Astrocyte of the cerebellum (primary cell): ENCODE measurements at regions not wholly inside any gene's neighbourhood (a gene's known extent, or its start where the extent isn't known, plus 50 kb on each side); places are given as distances from the start of the nearest gene placed in this dataset.

Experiments used
- DNase-seq: peaks from one replicate; pipeline ENCODE4 v3.0.0-alpha.2; 2011; ENCODE audit warnings: low read depth
- H3K4me3 ChIP-seq: 2 replicates; pipeline ENCODE4 v1.5.1; 2011; ENCODE audit warnings: mild to moderate bottlenecking, low read depth, low read length, moderate library complexity
- in situ Hi-C: cut with HindIII; loops from 2 replicates; pipeline ENCODE4 v1.10.0; 2017; ENCODE audit warnings: low sequenced_read_pairs
- TF ChIP-seq, protein P1 (sequence below): IDR thresholded peaks from 2 replicates; pipeline ENCODE4 v1.5.1; 2012; ENCODE audit warnings: low read length, low read depth, moderate library complexity, mild to moderate bottlenecking; ENCODE audit errors: missing control alignments

DNA sequence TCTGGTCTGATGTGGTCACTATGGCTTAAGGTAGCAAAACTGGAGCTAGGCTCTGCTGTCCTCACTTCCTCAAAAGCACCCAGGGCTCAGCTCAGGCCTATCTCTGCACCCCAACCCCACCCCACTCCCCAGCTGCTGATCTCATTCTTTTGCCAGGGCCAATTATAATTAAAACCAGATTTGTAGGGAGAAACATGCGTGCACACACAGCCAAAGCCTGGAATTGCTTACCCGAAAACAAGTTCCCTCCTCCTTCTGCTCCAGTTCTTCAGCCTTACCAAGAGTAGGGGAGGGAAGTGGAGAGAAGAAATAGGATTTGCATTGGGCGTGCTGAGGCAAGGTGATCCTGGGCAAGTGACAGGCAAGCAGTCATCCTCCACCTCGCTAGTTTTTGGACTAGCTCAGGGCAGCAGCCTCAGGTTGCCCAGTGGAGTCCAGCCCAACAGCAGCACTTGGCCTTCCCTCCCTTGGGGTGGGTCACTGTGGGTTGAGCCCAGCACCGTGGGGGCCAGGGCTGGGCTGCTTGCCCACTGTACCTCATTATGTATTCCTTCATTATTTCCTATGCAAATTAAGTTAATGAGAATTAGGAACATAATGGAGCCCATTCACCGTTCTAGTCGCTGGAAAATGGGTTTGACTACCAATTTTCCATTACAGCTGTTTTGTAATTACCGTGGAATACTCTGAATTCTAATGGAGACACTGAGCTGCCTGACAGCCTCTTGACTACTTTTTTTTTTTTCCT is 199.1 kb upstream of the CELF4 start:
- no peak for DNase-seq
- TF ChIP-seq, protein P1, sequence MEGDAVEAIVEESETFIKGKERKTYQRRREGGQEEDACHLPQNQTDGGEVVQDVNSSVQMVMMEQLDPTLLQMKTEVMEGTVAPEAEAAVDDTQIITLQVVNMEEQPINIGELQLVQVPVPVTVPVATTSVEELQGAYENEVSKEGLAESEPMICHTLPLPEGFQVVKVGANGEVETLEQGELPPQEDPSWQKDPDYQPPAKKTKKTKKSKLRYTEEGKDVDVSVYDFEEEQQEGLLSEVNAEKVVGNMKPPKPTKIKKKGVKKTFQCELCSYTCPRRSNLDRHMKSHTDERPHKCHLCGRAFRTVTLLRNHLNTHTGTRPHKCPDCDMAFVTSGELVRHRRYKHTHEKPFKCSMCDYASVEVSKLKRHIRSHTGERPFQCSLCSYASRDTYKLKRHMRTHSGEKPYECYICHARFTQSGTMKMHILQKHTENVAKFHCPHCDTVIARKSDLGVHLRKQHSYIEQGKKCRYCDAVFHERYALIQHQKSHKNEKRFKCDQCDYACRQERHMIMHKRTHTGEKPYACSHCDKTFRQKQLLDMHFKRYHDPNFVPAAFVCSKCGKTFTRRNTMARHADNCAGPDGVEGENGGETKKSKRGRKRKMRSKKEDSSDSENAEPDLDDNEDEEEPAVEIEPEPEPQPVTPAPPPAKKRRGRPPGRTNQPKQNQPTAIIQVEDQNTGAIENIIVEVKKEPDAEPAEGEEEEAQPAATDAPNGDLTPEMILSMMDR = no peak
- in situ Hi-C loops = no loop called here
- no peak overlapping the region for H3K4me3 ChIP-seq

DNA sequence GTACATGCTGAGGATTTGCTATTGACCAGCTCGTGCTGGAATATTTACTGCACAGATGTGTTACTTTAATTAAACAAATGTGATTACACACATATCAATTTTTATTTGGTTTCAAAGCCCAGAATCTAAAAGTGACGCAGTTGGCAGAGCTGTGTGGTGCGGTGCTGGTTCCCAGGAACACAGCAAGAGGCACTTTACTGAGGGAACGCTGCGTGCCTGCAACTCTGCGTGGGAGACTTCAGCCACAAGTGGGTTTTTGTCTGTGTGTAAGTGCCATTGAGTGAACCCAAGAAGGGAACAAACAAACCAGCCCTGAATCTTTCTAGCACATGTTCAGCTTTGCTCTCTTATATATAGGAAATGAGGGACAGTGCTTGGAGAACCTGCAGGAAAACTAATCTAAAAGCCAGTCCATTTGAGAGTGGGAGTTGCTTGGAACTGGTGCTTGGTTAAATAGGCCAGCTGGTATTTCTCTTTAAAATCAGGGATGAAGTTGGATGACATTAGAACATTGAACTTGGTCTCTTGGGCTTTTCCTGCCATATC is 196.6 kb upstream of the CELF4 start:
- in situ Hi-C loops = no loop called here
- no peak overlapping the region for H3K4me3 ChIP-seq
- DNase-seq = no peak
- TF ChIP-seq, protein P1 = no peak

DNA sequence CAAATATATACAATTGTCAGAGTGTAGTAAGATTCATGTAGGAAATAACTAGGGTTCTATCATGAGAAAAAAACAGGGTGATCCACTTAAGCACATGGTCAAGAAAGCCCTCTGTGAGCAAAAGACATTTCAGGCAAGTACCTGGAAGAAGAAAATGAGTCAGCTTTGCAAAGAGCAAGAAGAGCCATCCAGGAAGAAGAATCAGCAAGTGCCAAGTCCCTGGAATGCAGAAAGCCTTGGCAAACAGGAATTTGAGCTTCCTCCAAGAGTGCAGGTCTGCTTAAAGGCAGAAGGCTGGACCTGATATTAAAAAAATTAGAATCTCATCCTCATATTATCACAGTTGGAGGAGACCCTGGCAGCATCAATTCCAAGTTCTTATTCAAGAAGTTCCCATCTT is 188.5 kb upstream of the CELF4 start:
- TF ChIP-seq, protein P1 = no peak
- in situ Hi-C loops = no loop called here
- DNase-seq = no peak
- no peak overlapping the region for H3K4me3 ChIP-seq

DNA sequence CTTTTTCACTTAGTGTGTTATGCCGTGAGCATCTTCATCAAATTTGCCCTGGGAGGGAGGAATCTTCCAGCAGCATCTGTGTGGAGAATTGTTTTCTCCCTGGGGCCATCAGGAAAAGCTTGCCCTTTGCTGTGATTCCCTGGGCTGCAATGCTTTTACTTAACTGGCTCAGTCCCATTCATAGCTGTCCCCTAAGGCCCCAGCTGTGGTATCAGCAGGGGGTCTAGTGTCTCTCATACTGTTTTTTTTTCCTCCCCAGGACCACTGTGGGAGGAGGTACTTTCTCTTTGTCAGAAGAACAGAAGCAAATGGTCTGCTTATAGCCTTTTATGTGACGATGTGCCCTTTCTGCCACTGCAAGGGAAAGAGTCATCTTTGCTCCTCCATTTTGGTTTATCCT is 176.8 kb upstream of the CELF4 start:
- no peak overlapping the region for H3K4me3 ChIP-seq
- TF ChIP-seq, protein P1 = no peak
- no peak for DNase-seq
- in situ Hi-C loops = no loop called here

DNA sequence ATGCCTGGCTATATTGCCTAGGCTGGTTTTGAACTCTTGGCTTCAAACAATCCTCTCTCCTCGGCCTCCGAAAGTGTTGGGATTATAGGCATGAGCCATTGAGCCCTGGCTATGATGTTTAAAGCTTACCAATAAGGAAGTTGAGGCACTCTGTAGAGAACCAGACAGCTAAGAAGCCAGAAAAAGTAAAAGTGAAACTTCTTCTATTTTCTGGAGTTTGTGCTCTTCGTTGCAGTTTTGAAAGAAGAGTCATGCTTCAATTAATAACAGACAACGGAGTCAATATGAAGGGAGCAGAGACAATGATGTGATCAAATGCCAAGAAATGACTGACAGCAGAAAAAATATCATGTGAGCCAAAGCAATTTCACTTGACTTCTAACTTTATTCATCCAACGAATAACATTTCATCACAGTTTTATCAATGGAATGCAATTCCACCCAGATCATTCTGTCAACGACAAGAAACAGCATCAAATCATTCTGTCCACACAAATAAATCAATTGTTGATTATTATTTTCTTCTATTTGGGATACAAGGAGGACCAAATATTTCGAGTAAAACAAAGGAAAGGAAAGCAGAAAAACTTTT is 175.5 kb upstream of the CELF4 start:
- H3K4me3 ChIP-seq = no peak overlapping the region
- in situ Hi-C loops = no loop called here
- TF ChIP-seq, protein P1 = no peak
- no peak for DNase-seq

DNA sequence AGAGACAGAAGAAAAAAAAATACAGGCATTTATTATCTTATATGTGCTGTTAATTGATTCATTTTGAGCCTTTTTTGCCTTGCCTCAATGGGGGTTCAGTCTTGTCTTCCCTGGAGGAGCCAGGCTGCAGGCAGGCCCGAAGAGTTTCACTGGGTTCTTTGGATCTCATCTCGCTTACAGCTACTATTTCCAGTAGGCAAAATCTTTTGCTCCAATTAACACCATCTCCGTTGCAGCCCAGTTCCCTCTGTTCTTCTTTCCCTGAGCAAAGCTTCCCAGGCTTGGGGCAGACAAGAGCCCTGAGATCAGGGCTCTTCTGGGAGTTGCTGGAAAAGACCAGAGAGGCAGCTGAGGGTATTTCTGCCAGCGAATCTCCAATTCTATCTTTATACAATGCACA is 168.8 kb upstream of the CELF4 start:
- TF ChIP-seq, protein P1 = no peak
- in situ Hi-C loops = no loop called here
- H3K4me3 ChIP-seq = no peak overlapping the region
- no peak for DNase-seq
